ENCODE measurements at regions not wholly inside any gene's neighbourhood (a gene's known extent, or its start where the extent isn't known, plus 50 kb on each side); places are given as distances from the start of the nearest gene placed in this dataset.

GRCh38 chr12:43107026-43107775 is 444.8 kb downstream of the ADAMTS20 start:
- Mint-ChIP-seq H3K36me3 (ENCODE audit: unreplicated experiment) (no peaks in the 10 kb centered on the region), H3K4me1 (ENCODE audit: unreplicated experiment) (peaks cover 15% of the 10 kb centered on the region), H3K27ac (ENCODE audit: unreplicated experiment) (no peak overlapping the region), H3K4me3 (ENCODE audit: unreplicated experiment) (no peak overlapping the region), H3K27me3 (ENCODE audit: unreplicated experiment) (peaks cover 2% of the 10 kb centered on the region), H3K9me3 (ENCODE audit: unreplicated experiment) (no peaks in the 10 kb centered on the region)
- no peak for DNase-seq (ENCODE audit: extremely low spot score, unreplicated experiment)
- TF ChIP-seq CTCF (IDR thresholded peaks at IDR 0.05): no peak

- peaks cover 2% of the 10 kb centered on the region for H3K27me3 Mint-ChIP-seq (ENCODE audit: unreplicated experiment)
- no peak for TF ChIP-seq CTCF (IDR thresholded peaks at IDR 0.05)
- peaks cover 7% of the 10 kb centered on the region for H3K4me1 Mint-ChIP-seq (ENCODE audit: unreplicated experiment)
- no peaks in the 10 kb centered on the region for H3K36me3 Mint-ChIP-seq (ENCODE audit: unreplicated experiment)
- no peak for DNase-seq (ENCODE audit: extremely low spot score, unreplicated experiment)
- H3K9me3 Mint-ChIP-seq (ENCODE audit: unreplicated experiment): no peaks in the 10 kb centered on the region
- no peak overlapping the region for H3K4me3 Mint-ChIP-seq (ENCODE audit: unreplicated experiment)
- H3K27ac Mint-ChIP-seq (ENCODE audit: unreplicated experiment): no peak overlapping the region
Observed at GRCh38 chr12:43106355-43106754, 445.6 kb downstream of the ADAMTS20 start.

GRCh38 chr12:43105426-43105981 is 446.5 kb downstream of the ADAMTS20 start:
- TF ChIP-seq CTCF (IDR thresholded peaks at IDR 0.05): no peak
- Mint-ChIP-seq H3K9me3 (ENCODE audit: unreplicated experiment) (no peaks in the 10 kb centered on the region), H3K4me1 (ENCODE audit: unreplicated experiment) (peaks cover 6% of the 10 kb centered on the region), H3K27me3 (ENCODE audit: unreplicated experiment) (peaks cover 2% of the 10 kb centered on the region), H3K36me3 (ENCODE audit: unreplicated experiment) (no peaks in the 10 kb centered on the region), H3K4me3 (ENCODE audit: unreplicated experiment) (no peak overlapping the region), H3K27ac (ENCODE audit: unreplicated experiment) (no peak overlapping the region)
- no peak for DNase-seq (ENCODE audit: extremely low spot score, unreplicated experiment)

GRCh38 chr12:43104494-43104893 is 447.5 kb downstream of the ADAMTS20 start:
- Mint-ChIP-seq H3K9me3 (ENCODE audit: unreplicated experiment) (no peaks in the 10 kb centered on the region), H3K4me1 (ENCODE audit: unreplicated experiment) (peaks cover 6% of the 10 kb centered on the region), H3K4me3 (ENCODE audit: unreplicated experiment) (no peak overlapping the region), H3K27ac (ENCODE audit: unreplicated experiment) (no peak overlapping the region), H3K36me3 (ENCODE audit: unreplicated experiment) (no peaks in the 10 kb centered on the region), H3K27me3 (ENCODE audit: unreplicated experiment) (peaks cover 2% of the 10 kb centered on the region)
- no peak for TF ChIP-seq CTCF (IDR thresholded peaks at IDR 0.05)
- no peak for DNase-seq (ENCODE audit: extremely low spot score, unreplicated experiment)

GRCh38 chr12:43103866-43104265 is 448.1 kb downstream of the ADAMTS20 start:
- DNase-seq (ENCODE audit: extremely low spot score, unreplicated experiment): no peak
- Mint-ChIP-seq H3K27me3 (ENCODE audit: unreplicated experiment) (peaks cover 2% of the 10 kb centered on the region), H3K36me3 (ENCODE audit: unreplicated experiment) (no peaks in the 10 kb centered on the region), H3K27ac (ENCODE audit: unreplicated experiment) (no peak overlapping the region), H3K9me3 (ENCODE audit: unreplicated experiment) (no peaks in the 10 kb centered on the region), H3K4me3 (ENCODE audit: unreplicated experiment) (no peak overlapping the region), H3K4me1 (ENCODE audit: unreplicated experiment) (peaks cover 6% of the 10 kb centered on the region)
- no peak for TF ChIP-seq CTCF (IDR thresholded peaks at IDR 0.05)

Measured in osteocyte (in vitro differentiated cells).